HCT116 (cell line): ENCODE measurements at regions not wholly inside any gene's neighbourhood (a gene's known extent, or its start where the extent isn't known, plus 50 kb on each side); places are given as distances from the start of the nearest gene placed in this dataset.

Experiments
- ATAC-seq: fragments of 200-7000 bp; cut with Tn5 transposase; 2 replicates; pipeline ENCODE4 v1.9.1; 2020; ENCODE audit warnings: mild to moderate bottlenecking, moderate library complexity
- BruUV-seq: library from RNA; stranded (reverse); fragments of 400-500 nt; replicated peaks from 2 replicates; lab custom pipeline; 2021; lab: Mats Ljungman, UMichigan
- CTCF ChIA-PET: fragments of 300-600 bp; sonication (Branson Sonifier 250); formaldehyde crosslinking; loops from one replicate; lab custom pipeline; 2021; ENCODE audit warnings: antibody characterized with exemption; lab: Charles Lee
- POLR2A ChIA-PET: fragments of 300-600, 350-600 bp; sonication (Branson Sonifier 250); formaldehyde crosslinking; loops from one replicate; lab custom pipeline; 2021; ENCODE audit warnings: antibody characterized with exemption; lab: Charles Lee
- RAD21 ChIA-PET, 2 experiments: fragments of 300-600 bp; sonication (Branson Sonifier 250); formaldehyde crosslinking; loops; one replicate each; lab custom pipeline; 2023; ENCODE audit warnings: low total read pairs in 2 of 2; ENCODE audit not compliant: uncharacterized antibody in 2 of 2, unreplicated experiment in 2 of 2, low non-redundant PET in 1 of 2; lab: Charles Lee
- DNase-seq: peaks from one replicate; pipeline ENCODE4 v3.0.0-alpha.2; 2010; ENCODE audit warnings: low read depth, low spot score
- H2AFZ ChIP-seq: fragments of 200-600 bp; shearing (Covaris generic), sonication (generic); 2 replicates; pipeline ENCODE4 v1.6.1; 2017; ENCODE audit warnings: low read depth, mixed run types, mixed read lengths, antibody characterized with exemption, low read length; ENCODE audit not compliant: poor library complexity, severe bottlenecking
- H3K27ac ChIP-seq: 2 replicates; pipeline ENCODE4 v1.5.1; 2012; ENCODE audit warnings: low read depth, low read length
- H3K27me3 ChIP-seq: fragments of 200-600 bp; sonication (generic); 2 replicates; pipeline ENCODE4 v1.6.1; 2016; ENCODE audit warnings: mixed run types, low read length, mixed read lengths; ENCODE audit not compliant: insufficient read depth
- H3K36me3 ChIP-seq, 2 experiments: fragments of 200-500 bp in 1 of 2; fragments of 200-600 bp in 1 of 2; sonication (Bioruptor generic) in 1 of 2; sonication (generic) in 1 of 2; 2 replicates each; pipeline versions ENCODE4 v1.5.1 to v1.6.1; 2014 to 2016; ENCODE audit warnings: low read length in 2 of 2, inconsistent platforms in 1 of 2, mixed read lengths in 1 of 2, mixed run types in 1 of 2; ENCODE audit not compliant: insufficient read depth in 2 of 2, control insufficient read depth in 1 of 2
- H3K4me1 ChIP-seq, 2 experiments: fragments of 200-600 bp in 1 of 2; sonication (generic) in 1 of 2; 2 replicates each; pipeline versions ENCODE4 v1.5.1 to v1.6.1; 2012 to 2017; ENCODE audit warnings: low read length in 2 of 2, inconsistent platforms in 1 of 2, mild to moderate bottlenecking in 1 of 2, mixed read lengths in 1 of 2, mixed run types in 1 of 2, moderate library complexity in 1 of 2; ENCODE audit not compliant: insufficient read depth in 2 of 2, control insufficient read depth in 1 of 2
- H3K4me2 ChIP-seq: fragments of 200-600 bp; sonication (generic); 2 replicates; pipeline ENCODE4 v1.6.1; 2017; ENCODE audit warnings: mixed run types, low read length, mixed read lengths
- H3K4me3 ChIP-seq, 2 experiments: fragments of 200-600 bp in 1 of 2; sonication (generic) in 1 of 2; replicated peaks in 1 of 2; 2 replicates each; pipeline ENCODE4 v1.5.1; 2011 to 2016; ENCODE audit warnings: low read length in 2 of 2, control low read depth in 1 of 2, low read depth in 1 of 2, mild to moderate bottlenecking in 1 of 2, mixed read lengths in 1 of 2, mixed run types in 1 of 2
- H3K79me2 ChIP-seq: fragments of 200-600 bp; sonication (generic); 2 replicates; pipeline ENCODE4 v1.6.1; 2017; ENCODE audit warnings: mild to moderate bottlenecking, mixed run types, low read length, moderate library complexity, mixed read lengths; ENCODE audit not compliant: insufficient read depth
- H3K9ac ChIP-seq: fragments of 200-600 bp; sonication (generic); 2 replicates; pipeline ENCODE4 v1.6.1; 2016; ENCODE audit warnings: low read length, mixed read lengths
- H3K9me2 ChIP-seq: fragments of 200-600 bp; sonication (generic), shearing (Covaris generic); 2 replicates; pipeline ENCODE4 v1.6.1; 2017; ENCODE audit warnings: mixed run types, mild to moderate bottlenecking, moderate library complexity; ENCODE audit not compliant: insufficient read depth
- H3K9me3 ChIP-seq, 2 experiments: fragments of 200-500 bp in 1 of 2; fragments of 200-600 bp in 1 of 2; sonication (Bioruptor generic) in 1 of 2; sonication (generic) in 1 of 2; 2 replicates each; pipeline ENCODE4 v1.6.1; 2014 to 2017; ENCODE audit warnings: low read length in 2 of 2, mixed read lengths in 2 of 2, inconsistent platforms in 1 of 2, low read depth in 1 of 2, mild to moderate bottlenecking in 1 of 2, mixed run types in 1 of 2, moderate library complexity in 1 of 2; ENCODE audit not compliant: control insufficient read depth in 1 of 2, insufficient read depth in 1 of 2
- H4K20me1 ChIP-seq: fragments of 200-600 bp; sonication (generic), shearing (Covaris generic); 2 replicates; pipeline ENCODE4 v1.6.1; 2017; ENCODE audit warnings: mixed run types, mild to moderate bottlenecking, moderate library complexity; ENCODE audit not compliant: insufficient read depth
- ATF3 ChIP-seq: IDR thresholded peaks from 2 replicates; pipeline ENCODE4 v1.6.1; 2012
- CBX3 ChIP-seq: IDR thresholded peaks from 2 replicates; pipeline ENCODE4 v1.6.1; 2012; ENCODE audit warnings: low read depth
- CEBPB ChIP-seq: IDR thresholded peaks from 2 replicates; pipeline ENCODE4 v1.6.1; 2012; ENCODE audit warnings: low read depth
- CTCF ChIP-seq, 3 experiments: fragments of 200-600 bp in 1 of 3; sonication (generic) in 1 of 3; IDR thresholded peaks in 2 of 3; conservative IDR thresholded peaks in 1 of 3; 2 replicates each; pipeline ENCODE4 v1.5.1; 2012 to 2017; ENCODE audit warnings: low read depth in 2 of 3, low read length in 2 of 3, antibody characterized with exemption in 1 of 3, borderline replicate concordance in 1 of 3, control low read depth in 1 of 3, mild to moderate bottlenecking in 1 of 3, mixed read lengths in 1 of 3, mixed run types in 1 of 3, moderate library complexity in 1 of 3; ENCODE audit not compliant: insufficient read depth in 1 of 3
- ELF1 ChIP-seq: IDR thresholded peaks from 2 replicates; pipeline ENCODE4 v1.6.1; 2012; ENCODE audit warnings: low read depth, borderline replicate concordance
- JUND ChIP-seq: IDR thresholded peaks from 2 replicates; pipeline ENCODE4 v1.6.1; 2012
- MAX ChIP-seq: IDR thresholded peaks from 2 replicates; pipeline ENCODE4 v1.6.1; 2012
- POLR2A ChIP-seq: IDR thresholded peaks from 2 replicates; pipeline ENCODE4 v1.7.0; 2011; ENCODE audit warnings: borderline replicate concordance; ENCODE audit not compliant: insufficient read depth, insufficient read length; ENCODE audit errors: extremely low read depth
- SIN3A ChIP-seq: IDR thresholded peaks from 2 replicates; pipeline ENCODE4 v1.6.1; 2012; ENCODE audit warnings: low read depth
- SP1 ChIP-seq: IDR thresholded peaks from 2 replicates; pipeline ENCODE4 v1.6.1; 2012; ENCODE audit warnings: low read depth
- ZNF274 ChIP-seq: fragments of 200-500 bp; sonication (Bioruptor generic); IDR thresholded peaks from 2 replicates; pipeline ENCODE4 v1.6.1; 2014; ENCODE audit warnings: mild to moderate bottlenecking, low read depth, low read length, inconsistent platforms
- intact Hi-C: fragments of 100-400 bp; cut with micrococcal nuclease; formaldehyde crosslinking; loops from 2 replicates; pipeline ENCODE4 v1.10.0; 2022

GRCh38 chr5:23223846-23224245 lies 283.6 kb upstream of the PRDM9 start:
- Histone ChIP-seq H3K4me2 (no peak overlapping the region), H3K4me1 (no peaks in the 10 kb centered on the region), H4K20me1 (no peaks in the 10 kb centered on the region), H3K9ac (no peak overlapping the region), H3K9me2 (no peaks in the 10 kb centered on the region), H3K27ac (no peak overlapping the region), H3K4me3 (no peak overlapping the region), H3K9me3 (peaks cover 10 to 45% of the 10 kb centered on the region in 2 experiments; a peak in 3 of 4 replicates), H3K79me2 (no peaks in the 10 kb centered on the region), H3K27me3 (no peaks in the 10 kb centered on the region), H3K36me3 (no peaks in the 10 kb centered on the region), H2AFZ (no peak overlapping the region)
- no peak for ATAC-seq
- DNase-seq = no peak
- intact Hi-C loops = no loop called here
- POLR2A ChIA-PET = no interaction called here
- CTCF ChIA-PET = no interaction called here
- no peak for TF ChIP-seq POLR2A
- no peak for TF ChIP-seq SIN3A
- TF ChIP-seq ZNF274 = no peak
- no peak for TF ChIP-seq CBX3
- TF ChIP-seq CEBPB = no peak
- TF ChIP-seq MAX = no peak
- RAD21 ChIA-PET = no interaction called here
- no TSS peak for BruUV-seq

GRCh38 chr5:23221831-23222230 lies 285.6 kb upstream of the PRDM9 start:
- no peak overlapping the region for H3K4me3 ChIP-seq
- H3K4me1 ChIP-seq = no peaks in the 10 kb centered on the region
- intact Hi-C loops = no loop called here
- H3K27me3 ChIP-seq = no peaks in the 10 kb centered on the region
- POLR2A ChIA-PET = no interaction called here
- no peak overlapping the region for H3K9ac ChIP-seq
- no peaks in the 10 kb centered on the region for H4K20me1 ChIP-seq
- TF ChIP-seq ATF3 = no peak
- TF ChIP-seq ELF1 = no peak
- TF ChIP-seq POLR2A = no peak
- no peak for TF ChIP-seq MAX
- TF ChIP-seq CTCF (IDR thresholded peaks at IDR 0.05 in 2 of 3, conservative IDR thresholded peaks at IDR 0.05 in 1 of 3; ENCODE audit: borderline replicate concordance in 1 of 3, insufficient read depth in 1 of 3, low read depth in 2 of 3, low read length in 2 of 3) = no peak
- no peak for TF ChIP-seq CBX3
- TF ChIP-seq CEBPB = no peak
- no peak for TF ChIP-seq JUND
- TF ChIP-seq SP1 = no peak
- no peak for TF ChIP-seq SIN3A
- H3K27ac ChIP-seq = no peak overlapping the region
- H3K36me3 ChIP-seq = no peaks in the 10 kb centered on the region
- no peaks in the 10 kb centered on the region for H3K79me2 ChIP-seq
- DNase-seq (no peak), ATAC-seq (no peak)
- no peak overlapping the region for H2AFZ ChIP-seq
- no peak overlapping the region for H3K4me2 ChIP-seq
- H3K9me3 ChIP-seq = peaks cover 13 to 43% of the 10 kb centered on the region in 2 experiments; a peak in 3 of 4 replicates
- CTCF ChIA-PET = no interaction called here
- no TSS peak for BruUV-seq
- no peaks in the 10 kb centered on the region for H3K9me2 ChIP-seq
- RAD21 ChIA-PET = no interaction called here
